RWPE1 (cell line): ENCODE measurements at regions not wholly inside any gene's neighbourhood (a gene's known extent, or its start where the extent isn't known, plus 50 kb on each side); places are given as distances from the start of the nearest gene placed in this dataset.
"Not testable (repeated sequence)": the region's sequence is repeated elsewhere in the genome, so short reads cannot be mapped to it uniquely, and the experiment has no call there.

Experiments
- CTCF ChIA-PET: fragments of 350-600 bp; sonication (Branson Sonifier 250); formaldehyde crosslinking; extraction: SDS; loops from one replicate; lab custom pipeline; 2021; lab: Yijun Ruan, JAX
- POLR2A ChIA-PET: fragments of 400-600 bp; formaldehyde crosslinking; extraction: SDS; loops from one replicate; lab custom pipeline; 2020; ENCODE audit warnings: antibody characterized with exemption; ENCODE audit not compliant: low non-redundant PET; lab: Yijun Ruan, JAX
- DNase-seq: peaks from one replicate; pipeline ENCODE4 v3.0.0; 2012; ENCODE audit warnings: low spot score
- H3K27ac ChIP-seq: fragments of 450-650 bp; 2 replicates; pipeline ENCODE4 v1.5.1; 2017
- TF ChIP-seq, protein P1 (sequence below): fragments of 450-650 bp; conservative IDR thresholded peaks from 2 replicates; pipeline ENCODE4 v1.5.1; 2017; ENCODE audit warnings: low read depth, mild to moderate bottlenecking

- H3K27ac ChIP-seq: no peak overlapping the region
- no peak for DNase-seq
- POLR2A ChIA-PET: no interaction called here
- CTCF ChIA-PET: interaction anchor here (0.7 kb wide), 1 partner anchor 324 kb away, joined by 3 read pairs; no protein-coding TSS in a partner anchor
- TF ChIP-seq, protein P1, sequence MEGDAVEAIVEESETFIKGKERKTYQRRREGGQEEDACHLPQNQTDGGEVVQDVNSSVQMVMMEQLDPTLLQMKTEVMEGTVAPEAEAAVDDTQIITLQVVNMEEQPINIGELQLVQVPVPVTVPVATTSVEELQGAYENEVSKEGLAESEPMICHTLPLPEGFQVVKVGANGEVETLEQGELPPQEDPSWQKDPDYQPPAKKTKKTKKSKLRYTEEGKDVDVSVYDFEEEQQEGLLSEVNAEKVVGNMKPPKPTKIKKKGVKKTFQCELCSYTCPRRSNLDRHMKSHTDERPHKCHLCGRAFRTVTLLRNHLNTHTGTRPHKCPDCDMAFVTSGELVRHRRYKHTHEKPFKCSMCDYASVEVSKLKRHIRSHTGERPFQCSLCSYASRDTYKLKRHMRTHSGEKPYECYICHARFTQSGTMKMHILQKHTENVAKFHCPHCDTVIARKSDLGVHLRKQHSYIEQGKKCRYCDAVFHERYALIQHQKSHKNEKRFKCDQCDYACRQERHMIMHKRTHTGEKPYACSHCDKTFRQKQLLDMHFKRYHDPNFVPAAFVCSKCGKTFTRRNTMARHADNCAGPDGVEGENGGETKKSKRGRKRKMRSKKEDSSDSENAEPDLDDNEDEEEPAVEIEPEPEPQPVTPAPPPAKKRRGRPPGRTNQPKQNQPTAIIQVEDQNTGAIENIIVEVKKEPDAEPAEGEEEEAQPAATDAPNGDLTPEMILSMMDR: no peak
These were observed 718.7 kb upstream of the ADGRB3 start for GRCh38 chr6:67916399-67916798.

GRCh38 chr6:67914419-67914818 lies 720.7 kb upstream of the ADGRB3 start:
- ChIA-PET POLR2A (no interaction called here), CTCF (no interaction called here)
- TF ChIP-seq, protein P1: no peak
- no peak for DNase-seq
- H3K27ac ChIP-seq: no peak overlapping the region

DNA sequence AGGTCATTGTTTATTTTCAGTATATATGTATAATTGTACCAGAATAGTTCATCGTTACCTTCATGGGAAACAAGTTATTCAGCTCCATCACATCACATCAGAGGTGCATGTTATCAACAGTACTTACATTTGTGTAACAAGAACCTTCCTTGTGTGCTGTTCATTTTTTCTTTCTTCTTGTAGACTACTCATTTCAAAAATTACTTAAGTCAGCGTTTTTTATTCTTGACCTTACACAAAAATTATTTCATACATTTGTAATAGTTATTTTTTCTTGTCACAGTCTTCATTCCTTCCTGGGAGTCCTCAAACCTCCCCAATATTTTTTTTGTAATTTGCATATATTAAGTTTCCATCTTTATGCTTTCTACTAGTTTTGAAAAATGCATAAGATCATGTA lies 725.7 kb upstream of the ADGRB3 start:
- H3K27ac ChIP-seq: no peak overlapping the region
- no peak for DNase-seq
- TF ChIP-seq, protein P1: no peak
- CTCF ChIA-PET: no interaction called here
- POLR2A ChIA-PET: no interaction called here

- H3K27ac ChIP-seq: no peak overlapping the region
- CTCF ChIA-PET: no interaction called here
- POLR2A ChIA-PET: no interaction called here
- DNase-seq: no peak
- TF ChIP-seq, protein P1: no peak
These were observed 726.7 kb upstream of the ADGRB3 start for GRCh38 chr6:67908379-67908778.

DNA sequence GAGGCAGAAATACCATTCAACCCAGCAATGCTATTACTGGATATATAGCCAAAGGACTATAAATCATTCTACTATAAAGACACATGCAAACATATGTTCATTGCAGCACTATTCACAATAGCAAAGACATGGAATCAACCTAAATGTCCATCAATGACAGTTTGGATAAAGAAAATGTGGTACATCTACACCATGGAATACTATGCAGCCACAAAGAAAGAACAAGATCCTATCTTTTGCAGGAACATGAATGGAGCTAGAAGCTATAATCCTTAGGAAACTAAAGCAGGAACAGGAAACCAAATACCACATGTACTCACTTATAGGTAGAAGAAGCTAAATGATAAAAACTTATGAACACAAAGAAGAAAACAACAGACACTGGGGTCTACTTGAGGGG lies 730.3 kb upstream of the ADGRB3 start:
- POLR2A ChIA-PET, DNase-seq, CTCF ChIA-PET, H3K27ac ChIP-seq: not testable (repeated sequence)

DNA sequence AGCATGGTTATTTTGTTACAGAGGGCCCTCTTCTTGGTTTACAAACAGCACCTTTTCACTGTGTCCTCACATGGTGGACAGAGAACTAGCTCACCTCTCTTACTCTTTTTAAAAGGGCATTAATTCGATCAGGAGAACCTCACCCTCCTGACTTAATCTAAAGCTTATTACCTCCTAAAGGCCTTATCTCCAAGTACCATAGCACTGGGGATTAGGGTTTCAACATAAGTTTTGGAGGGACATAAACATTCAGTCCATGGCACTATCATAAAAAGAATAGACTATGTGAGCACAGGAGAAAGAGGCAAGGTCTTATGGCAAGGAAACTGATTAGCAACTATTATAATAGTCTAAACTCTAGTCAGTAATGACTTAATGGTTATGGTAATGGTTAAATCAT lies 736.2 kb upstream of the ADGRB3 start:
- POLR2A ChIA-PET: no interaction called here
- H3K27ac ChIP-seq: no peak overlapping the region
- TF ChIP-seq, protein P1: no peak
- CTCF ChIA-PET: no interaction called here
- no peak for DNase-seq

GRCh38 chr6:67897998-67898607 lies 737.0 kb upstream of the ADGRB3 start:
- ChIA-PET CTCF (no interaction called here), POLR2A (no interaction called here)
- TF ChIP-seq, protein P1: no peak
- H3K27ac ChIP-seq: no peak overlapping the region
- no peak for DNase-seq
